H1 (cell line): ENCODE measurements at regions not wholly inside any gene's neighbourhood (a gene's known extent, or its start where the extent isn't known, plus 50 kb on each side); places are given as distances from the start of the nearest gene placed in this dataset.

Experiments
- FOSL1 ChIP-seq: IDR thresholded peaks from 2 replicates; pipeline ENCODE4 v1.6.1; 2011; ENCODE audit warnings: mild to moderate bottlenecking, low read depth, low read length, moderate library complexity; ENCODE audit not compliant: insufficient read depth
- GTF2F1 ChIP-seq: IDR thresholded peaks from 2 replicates; pipeline ENCODE4 v1.6.1; 2012; ENCODE audit warnings: low read depth, low read length, improper control_type of control experiment, borderline replicate concordance
- JUN ChIP-seq: IDR thresholded peaks from 2 replicates; pipeline ENCODE4 v1.6.1; 2011; ENCODE audit warnings: low read depth, mild to moderate bottlenecking, improper control_type of control experiment, low read length
- PHF8 ChIP-seq: fragments of 200-600 bp; sonication (generic); conservative IDR thresholded peaks from 2 replicates; pipeline ENCODE4 v1.7.1; 2012; ENCODE audit warnings: low read depth, mild to moderate bottlenecking, inconsistent platforms, low read length, moderate library complexity
- POLR2A ChIP-seq, 2 experiments: IDR thresholded peaks; 1 replicate in 1 of 2; 2 replicates in 1 of 2; pipeline ENCODE4 v1.6.1; 2011; ENCODE audit warnings: low read depth in 2 of 2, low read length in 2 of 2, mild to moderate bottlenecking in 2 of 2; ENCODE audit errors: control extremely low read depth in 1 of 2
- RAD21 ChIP-seq, 2 experiments: IDR thresholded peaks in 1 of 2; conservative IDR thresholded peaks in 1 of 2; 2 replicates each; pipeline ENCODE4 v1.6.1; 2011; ENCODE audit warnings: low read depth in 2 of 2, low read length in 2 of 2, improper control_type of control experiment in 1 of 2, inconsistent platforms in 1 of 2, mild to moderate bottlenecking in 1 of 2, moderate library complexity in 1 of 2
- RBBP5 ChIP-seq: IDR thresholded peaks from 2 replicates; pipeline ENCODE4 v1.7.1; 2012; ENCODE audit warnings: low read depth, mild to moderate bottlenecking, inconsistent platforms, low read length, moderate library complexity, borderline replicate concordance
- ZNF274 ChIP-seq: IDR thresholded peaks from 2 replicates; pipeline ENCODE4 v1.7.0; 2012; ENCODE audit warnings: low read length, borderline replicate concordance; ENCODE audit errors: extremely low read depth
- TF ChIP-seq, protein P1 (sequence below), 3 experiments: IDR thresholded peaks; 1 replicate in 2 of 3; 2 replicates in 1 of 3; pipeline versions ENCODE4 v1.5.1 to v1.6.1; 2011; ENCODE audit warnings: low read length in 3 of 3, mild to moderate bottlenecking in 3 of 3, inconsistent platforms in 2 of 3, low read depth in 1 of 3, moderate library complexity in 1 of 3; ENCODE audit not compliant: insufficient read depth in 1 of 3; ENCODE audit errors: control extremely low read depth in 1 of 3

- no peak for TF ChIP-seq RBBP5
- TF ChIP-seq, protein P1, sequence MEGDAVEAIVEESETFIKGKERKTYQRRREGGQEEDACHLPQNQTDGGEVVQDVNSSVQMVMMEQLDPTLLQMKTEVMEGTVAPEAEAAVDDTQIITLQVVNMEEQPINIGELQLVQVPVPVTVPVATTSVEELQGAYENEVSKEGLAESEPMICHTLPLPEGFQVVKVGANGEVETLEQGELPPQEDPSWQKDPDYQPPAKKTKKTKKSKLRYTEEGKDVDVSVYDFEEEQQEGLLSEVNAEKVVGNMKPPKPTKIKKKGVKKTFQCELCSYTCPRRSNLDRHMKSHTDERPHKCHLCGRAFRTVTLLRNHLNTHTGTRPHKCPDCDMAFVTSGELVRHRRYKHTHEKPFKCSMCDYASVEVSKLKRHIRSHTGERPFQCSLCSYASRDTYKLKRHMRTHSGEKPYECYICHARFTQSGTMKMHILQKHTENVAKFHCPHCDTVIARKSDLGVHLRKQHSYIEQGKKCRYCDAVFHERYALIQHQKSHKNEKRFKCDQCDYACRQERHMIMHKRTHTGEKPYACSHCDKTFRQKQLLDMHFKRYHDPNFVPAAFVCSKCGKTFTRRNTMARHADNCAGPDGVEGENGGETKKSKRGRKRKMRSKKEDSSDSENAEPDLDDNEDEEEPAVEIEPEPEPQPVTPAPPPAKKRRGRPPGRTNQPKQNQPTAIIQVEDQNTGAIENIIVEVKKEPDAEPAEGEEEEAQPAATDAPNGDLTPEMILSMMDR (IDR thresholded peaks at IDR 0.05; ENCODE audit: control extremely low read depth in 1 of 3, insufficient read depth in 1 of 3, low read depth in 1 of 3, low read length in 3 of 3): no peak
- TF ChIP-seq FOSL1: no peak
- TF ChIP-seq GTF2F1: no peak
- no peak for TF ChIP-seq ZNF274
- TF ChIP-seq PHF8: no peak
- TF ChIP-seq RAD21 (IDR thresholded peaks at IDR 0.05 in 1 of 2, conservative IDR thresholded peaks at IDR 0.05 in 1 of 2; ENCODE audit: low read depth in 2 of 2, low read length in 2 of 2): no peak
- no peak for TF ChIP-seq JUN
- no peak for TF ChIP-seq POLR2A (IDR thresholded peaks at IDR 0.05; ENCODE audit: control extremely low read depth in 1 of 2, low read depth in 2 of 2, low read length in 2 of 2)
Observed at GRCh38 chr18:70961939-70962338, 673.1 kb downstream of the SOCS6 start.
